OCI-LY7 (cell line): ENCODE measurements at regions not wholly inside any gene's neighbourhood (a gene's known extent, or its start where the extent isn't known, plus 50 kb on each side); places are given as distances from the start of the nearest gene placed in this dataset.

ENCODE experiments used
- BruUV-seq: library from RNA; stranded (reverse); fragments of 400-500 nt; replicated peaks from 2 replicates; lab custom pipeline; 2021; lab: Mats Ljungman, UMichigan
- CTCF ChIA-PET: fragments of 300-600 bp; sonication (Branson Sonifier 250); formaldehyde crosslinking; loops from one replicate; lab custom pipeline; 2022; ENCODE audit warnings: antibody characterized with exemption; ENCODE audit not compliant: unreplicated experiment; lab: Charles Lee
- POLR2A ChIA-PET: fragments of 300-600 bp; sonication (Branson Sonifier 250); formaldehyde crosslinking; loops from one replicate; lab custom pipeline; 2022; ENCODE audit warnings: antibody characterized with exemption; lab: Charles Lee
- DNase-seq: peaks from one replicate; pipeline ENCODE4 v3.0.0-alpha.2; 2015; ENCODE audit warnings: low spot score
- H2AFZ ChIP-seq: fragments of 200-600 bp; sonication (generic), shearing (Covaris generic); 2 replicates; pipeline ENCODE4 v1.6.1; 2014; ENCODE audit warnings: mild to moderate bottlenecking, antibody characterized with exemption, low read length, moderate library complexity
- H3K27ac ChIP-seq: fragments of 200-600 bp; sonication (generic); 2 replicates; pipeline ENCODE4 v1.5.1; 2014; ENCODE audit warnings: mixed run types, low read depth, mild to moderate bottlenecking, moderate library complexity, low read length, inconsistent platforms; ENCODE audit not compliant: poor library complexity, severe bottlenecking
- H3K36me3 ChIP-seq: fragments of 200-600 bp; sonication (generic); 2 replicates; pipeline ENCODE4 v1.6.1; 2014; ENCODE audit warnings: mild to moderate bottlenecking, antibody characterized with exemption, low read length, moderate library complexity, mixed read lengths; ENCODE audit not compliant: insufficient read depth
- H3K4me1 ChIP-seq: fragments of 200-600 bp; sonication (generic); 2 replicates; pipeline ENCODE4 v1.5.1; 2014; ENCODE audit warnings: mild to moderate bottlenecking, low read length; ENCODE audit not compliant: insufficient read depth, poor library complexity, severe bottlenecking
- H3K4me2 ChIP-seq: fragments of 200-600 bp; sonication (generic); 2 replicates; pipeline ENCODE4 v1.6.1; 2014; ENCODE audit warnings: mild to moderate bottlenecking, low read length
- H3K4me3 ChIP-seq: fragments of 200-600 bp; sonication (generic); 2 replicates; pipeline ENCODE4 v1.5.1; 2014; ENCODE audit warnings: mild to moderate bottlenecking, low read depth, low read length; ENCODE audit not compliant: poor library complexity, severe bottlenecking
- H3K79me2 ChIP-seq: fragments of 200-600 bp; sonication (generic); 2 replicates; pipeline ENCODE4 v1.6.1; 2016; ENCODE audit warnings: low read depth, mild to moderate bottlenecking, low read length, moderate library complexity, mixed read lengths; ENCODE audit not compliant: insufficient read depth
- H3K9me2 ChIP-seq: fragments of 200-600 bp; sonication (generic); 2 replicates; pipeline ENCODE4 v1.6.1; 2016; ENCODE audit warnings: mild to moderate bottlenecking, low read length, mixed read lengths; ENCODE audit not compliant: insufficient read depth
- H3K9me3 ChIP-seq: fragments of 200-600 bp; sonication (generic); 2 replicates; pipeline ENCODE4 v1.6.1; 2014; ENCODE audit warnings: mild to moderate bottlenecking, mixed run types, low read length, mixed read lengths
- H4K20me1 ChIP-seq: fragments of 200-600 bp; sonication (generic); 2 replicates; pipeline ENCODE4 v1.6.1; 2014; ENCODE audit warnings: mild to moderate bottlenecking, antibody characterized with exemption, low read length, moderate library complexity, mixed read lengths; ENCODE audit not compliant: insufficient read depth
- EZH2phosphoT487 ChIP-seq: fragments of 200-600 bp; sonication (generic); IDR thresholded peaks from 2 replicates; pipeline ENCODE4 v1.6.1; 2018; ENCODE audit warnings: low read depth, borderline replicate concordance, mild to moderate bottlenecking, mixed run types, antibody characterized with exemption, low read length, moderate library complexity, mixed read lengths
- intact Hi-C: fragments of 100-400 bp; cut with micrococcal nuclease; formaldehyde crosslinking; loops from one replicate; pipeline ENCODE4 v1.10.0; 2022; ENCODE audit not compliant: unreplicated experiment
- TF ChIP-seq, protein P1 (sequence below): fragments of 200-600 bp; sonication (generic); conservative IDR thresholded peaks from 2 replicates; pipeline ENCODE4 v1.5.1; 2014; ENCODE audit warnings: mild to moderate bottlenecking, antibody characterized with exemption, low read length, moderate library complexity, mixed read lengths

- Histone ChIP-seq H3K27ac (no peak overlapping the region), H2AFZ (no peak overlapping the region), H3K9me3 (no peaks in the 10 kb centered on the region), H3K4me1 (no peaks in the 10 kb centered on the region), H3K36me3 (no peaks in the 10 kb centered on the region), H3K4me2 (no peak overlapping the region), H3K9me2 (no peaks in the 10 kb centered on the region), H3K4me3 (no peak overlapping the region), H3K79me2 (no peaks in the 10 kb centered on the region), H4K20me1 (no peaks in the 10 kb centered on the region)
- ChIA-PET CTCF (no interaction called here), POLR2A (no interaction called here)
- no TSS peak for BruUV-seq
- DNase-seq, result no peak
- TF ChIP-seq, protein P1, sequence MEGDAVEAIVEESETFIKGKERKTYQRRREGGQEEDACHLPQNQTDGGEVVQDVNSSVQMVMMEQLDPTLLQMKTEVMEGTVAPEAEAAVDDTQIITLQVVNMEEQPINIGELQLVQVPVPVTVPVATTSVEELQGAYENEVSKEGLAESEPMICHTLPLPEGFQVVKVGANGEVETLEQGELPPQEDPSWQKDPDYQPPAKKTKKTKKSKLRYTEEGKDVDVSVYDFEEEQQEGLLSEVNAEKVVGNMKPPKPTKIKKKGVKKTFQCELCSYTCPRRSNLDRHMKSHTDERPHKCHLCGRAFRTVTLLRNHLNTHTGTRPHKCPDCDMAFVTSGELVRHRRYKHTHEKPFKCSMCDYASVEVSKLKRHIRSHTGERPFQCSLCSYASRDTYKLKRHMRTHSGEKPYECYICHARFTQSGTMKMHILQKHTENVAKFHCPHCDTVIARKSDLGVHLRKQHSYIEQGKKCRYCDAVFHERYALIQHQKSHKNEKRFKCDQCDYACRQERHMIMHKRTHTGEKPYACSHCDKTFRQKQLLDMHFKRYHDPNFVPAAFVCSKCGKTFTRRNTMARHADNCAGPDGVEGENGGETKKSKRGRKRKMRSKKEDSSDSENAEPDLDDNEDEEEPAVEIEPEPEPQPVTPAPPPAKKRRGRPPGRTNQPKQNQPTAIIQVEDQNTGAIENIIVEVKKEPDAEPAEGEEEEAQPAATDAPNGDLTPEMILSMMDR, result no peak
- no peak for TF ChIP-seq EZH2phosphoT487
- intact Hi-C loops, result no loop called here
Measured at GRCh38 chr7:17056491-17057142, 174.8 kb upstream of the AGR3 start.

- DNase-seq, result no peak
- no peaks in the 10 kb centered on the region for H3K36me3 ChIP-seq
- no peak overlapping the region for H2AFZ ChIP-seq
- no peaks in the 10 kb centered on the region for H3K79me2 ChIP-seq
- ChIA-PET POLR2A (interaction anchor here (1.1 kb wide), 1 partner anchor 123 kb away, joined by 4 read pairs; no protein-coding TSS in a partner anchor), CTCF (no interaction called here)
- H3K9me3 ChIP-seq, result no peaks in the 10 kb centered on the region
- no peak overlapping the region for H3K4me3 ChIP-seq
- H3K27ac ChIP-seq, result no peak overlapping the region
- intact Hi-C loops, result no loop called here
- H3K4me2 ChIP-seq, result no peak overlapping the region
- BruUV-seq, result no TSS peak
- H3K4me1 ChIP-seq, result no peaks in the 10 kb centered on the region
- H3K9me2 ChIP-seq, result no peaks in the 10 kb centered on the region
- no peaks in the 10 kb centered on the region for H4K20me1 ChIP-seq
- TF ChIP-seq EZH2phosphoT487, result no peak
- TF ChIP-seq, protein P1, result no peak
Measured at GRCh38 chr7:17057143-17057509, 175.3 kb upstream of the AGR3 start.

GRCh38 chr7:17058568-17058967 lies 176.8 kb upstream of the AGR3 start:
- Histone ChIP-seq H4K20me1 (no peaks in the 10 kb centered on the region), H3K4me2 (no peak overlapping the region), H3K4me1 (no peaks in the 10 kb centered on the region), H3K9me3 (no peaks in the 10 kb centered on the region), H3K27ac (no peak overlapping the region), H3K9me2 (no peaks in the 10 kb centered on the region), H3K36me3 (no peaks in the 10 kb centered on the region), H3K79me2 (no peaks in the 10 kb centered on the region), H3K4me3 (no peak overlapping the region), H2AFZ (no peak overlapping the region)
- no peak for DNase-seq
- ChIA-PET POLR2A (interaction anchor here (0.7 to 1.1 kb wide), 4 partner anchors 14 to 122 kb away, joined by 3 to 4 read pairs (median 3); no protein-coding TSS in a partner anchor), CTCF (no interaction called here)
- no peak for TF ChIP-seq EZH2phosphoT487
- TF ChIP-seq, protein P1, result no peak
- no TSS peak for BruUV-seq
- intact Hi-C loops, result no loop called here
